Adrenal gland (tissue), 5 donors: ENCODE measurements at regions not wholly inside any gene's neighbourhood (a gene's known extent, or its start where the extent isn't known, plus 50 kb on each side); places are given as distances from the start of the nearest gene placed in this dataset.

Experiments
- POLR2A ChIP-seq, 2 donors: fragments of 450-650 bp; IDR thresholded peaks; one replicate each; pipeline ENCODE4 v1.6.1; 2017; ENCODE audit warnings: antibody characterized with exemption in 2 of 2, mild to moderate bottlenecking in 2 of 2, moderate library complexity in 1 of 2
- TF ChIP-seq, protein P1 (sequence below), 6 experiments: fragments of 450-650 bp in 4 of 6; fragments of 200-600 bp in 2 of 6; sonication (generic) in 1 of 6; IDR thresholded peaks; 1 replicate in 5 of 6; 2 replicates in 1 of 6; pipeline versions ENCODE4 v1.5.1 to v1.8.0; 2016 to 2021; ENCODE audit warnings: antibody characterized with exemption in 6 of 6, mild to moderate bottlenecking in 2 of 6, moderate library complexity in 1 of 6
- donor health status: DM: no; HTN: no; CAD: no.

DNA sequence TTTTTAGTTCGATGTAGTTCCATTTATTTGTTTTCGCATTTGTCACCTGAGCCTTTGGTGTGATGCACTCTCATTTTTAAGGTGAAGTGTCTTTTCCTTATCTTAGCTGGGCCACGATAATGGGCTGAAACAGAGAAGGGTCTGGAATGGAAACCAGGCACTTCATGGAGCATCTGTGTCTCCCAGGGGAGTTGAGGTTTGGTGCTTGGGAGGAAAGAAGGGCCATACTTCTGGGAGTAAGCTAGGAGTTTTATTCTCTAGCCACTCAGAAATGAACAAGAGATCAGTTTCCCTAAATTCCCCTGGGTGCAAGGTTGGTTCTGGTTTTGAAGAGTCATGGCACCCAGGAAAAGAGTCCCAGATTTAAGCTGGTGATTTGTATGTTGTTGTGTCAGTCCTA lies 179.4 kb upstream of the CXCR4 start:
- TF ChIP-seq, protein P1, sequence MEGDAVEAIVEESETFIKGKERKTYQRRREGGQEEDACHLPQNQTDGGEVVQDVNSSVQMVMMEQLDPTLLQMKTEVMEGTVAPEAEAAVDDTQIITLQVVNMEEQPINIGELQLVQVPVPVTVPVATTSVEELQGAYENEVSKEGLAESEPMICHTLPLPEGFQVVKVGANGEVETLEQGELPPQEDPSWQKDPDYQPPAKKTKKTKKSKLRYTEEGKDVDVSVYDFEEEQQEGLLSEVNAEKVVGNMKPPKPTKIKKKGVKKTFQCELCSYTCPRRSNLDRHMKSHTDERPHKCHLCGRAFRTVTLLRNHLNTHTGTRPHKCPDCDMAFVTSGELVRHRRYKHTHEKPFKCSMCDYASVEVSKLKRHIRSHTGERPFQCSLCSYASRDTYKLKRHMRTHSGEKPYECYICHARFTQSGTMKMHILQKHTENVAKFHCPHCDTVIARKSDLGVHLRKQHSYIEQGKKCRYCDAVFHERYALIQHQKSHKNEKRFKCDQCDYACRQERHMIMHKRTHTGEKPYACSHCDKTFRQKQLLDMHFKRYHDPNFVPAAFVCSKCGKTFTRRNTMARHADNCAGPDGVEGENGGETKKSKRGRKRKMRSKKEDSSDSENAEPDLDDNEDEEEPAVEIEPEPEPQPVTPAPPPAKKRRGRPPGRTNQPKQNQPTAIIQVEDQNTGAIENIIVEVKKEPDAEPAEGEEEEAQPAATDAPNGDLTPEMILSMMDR (IDR thresholded peaks at IDR 0.05), result no peak
- no peak for TF ChIP-seq POLR2A (IDR thresholded peaks at IDR 0.05)
